Activated B cell treated with CpG ODN at 0.5 μM for 24 hours (primary cell): ENCODE measurements at regions not wholly inside any gene's neighbourhood (a gene's known extent, or its start where the extent isn't known, plus 50 kb on each side); places are given as distances from the start of the nearest gene placed in this dataset.
A peak's percentile ranks its signal among the peaks of the same experiment; 100 is the strongest.
"Not testable (repeated sequence)": the region's sequence is repeated elsewhere in the genome, so short reads cannot be mapped to it uniquely, and the experiment has no call there.

Experiments used
- ATAC-seq: fragments of 200-7000 bp; cut with Tn5 transposase; one replicate; pipeline ENCODE4 v1.10.0; 2021; ENCODE audit warnings: low read depth, mild to moderate bottlenecking, moderate library complexity
- CTCF ChIA-PET: fragments of 350-600 bp; sonication (Branson Sonifier 250); formaldehyde crosslinking; loops from one replicate; lab custom pipeline; 2021; ENCODE audit warnings: antibody characterized with exemption; lab: Charles Lee
- POLR2A ChIA-PET: fragments of 350-600 bp; sonication (Branson Sonifier 250); formaldehyde crosslinking; loops from one replicate; lab custom pipeline; 2021; ENCODE audit warnings: antibody characterized with exemption; lab: Charles Lee
- DNase-seq: peaks from one replicate; pipeline ENCODE4 v3.0.0; 2022
- H3K27ac Mint-ChIP-seq: one replicate; pipeline ENCODE4 v1.8.0; 2020; ENCODE audit warnings: mixed read lengths
- H3K27me3 Mint-ChIP-seq: one replicate; pipeline ENCODE4 v1.8.0; 2021; ENCODE audit warnings: mixed read lengths
- H3K36me3 Mint-ChIP-seq: one replicate; pipeline ENCODE4 v1.8.0; 2021; ENCODE audit warnings: low read depth, mixed read lengths
- H3K4me1 Mint-ChIP-seq: one replicate; pipeline ENCODE4 v1.8.0; 2021; ENCODE audit warnings: mixed read lengths
- H3K4me3 Mint-ChIP-seq: one replicate; pipeline ENCODE4 v1.8.0; 2020; ENCODE audit warnings: mild to moderate bottlenecking, mixed read lengths
- H3K9me3 Mint-ChIP-seq: one replicate; pipeline ENCODE4 v1.8.0; 2020; ENCODE audit warnings: mixed read lengths
- CTCF ChIP-seq: fragments of 200-600 bp; IDR thresholded peaks from one replicate; pipeline ENCODE4 v1.8.0; 2022; ENCODE audit warnings: antibody characterized with exemption, mild to moderate bottlenecking
- intact Hi-C: fragments of 100-400 bp; cut with micrococcal nuclease; formaldehyde crosslinking; loops from one replicate; pipeline ENCODE4 v1.15.1; 2024

GRCh38 chr2:196294516-196294909, 123.1 kb upstream of the STK17B start:
- ATAC-seq (no peak), DNase-seq (no peak)
- no peak overlapping the region for H3K27ac Mint-ChIP-seq
- CTCF ChIA-PET = interaction anchor here (1.3 kb wide), 1 partner anchor 42 kb away, joined by 4 read pairs; no protein-coding TSS in a partner anchor
- H3K4me3 Mint-ChIP-seq = no peak overlapping the region
- no peaks in the 10 kb centered on the region for H3K27me3 Mint-ChIP-seq
- H3K9me3 Mint-ChIP-seq = no peaks in the 10 kb centered on the region
- intact Hi-C loops = loop anchor here (5.0 to 10.0 kb wide), 3 partner anchors 343 to 1480 kb away; partner anchors contain the start of gene CCDC150
- POLR2A ChIA-PET = no interaction called here
- H3K4me1 Mint-ChIP-seq = peaks cover 34% of the 10 kb centered on the region
- no peaks in the 10 kb centered on the region for H3K36me3 Mint-ChIP-seq
- no peak for TF ChIP-seq CTCF

- H3K4me1 Mint-ChIP-seq = peaks cover 32% of the 10 kb centered on the region
- no peak for DNase-seq
- H3K9me3 Mint-ChIP-seq = no peaks in the 10 kb centered on the region
- ATAC-seq = no peak
- no peak overlapping the region for H3K4me3 Mint-ChIP-seq
- peak overlapping the region; percentile 37 for H3K27ac Mint-ChIP-seq
- POLR2A ChIA-PET = no interaction called here
- CTCF ChIA-PET = interaction anchor here (0.6 to 1.3 kb wide), 2 partner anchors 42 to 734 kb away, joined by 4 read pairs; no protein-coding TSS in a partner anchor
- H3K27me3 Mint-ChIP-seq = no peaks in the 10 kb centered on the region
- H3K36me3 Mint-ChIP-seq = no peaks in the 10 kb centered on the region
- no peak for TF ChIP-seq CTCF
- intact Hi-C loops = loop anchor here (5.0 to 10.0 kb wide), 5 partner anchors 462 to 2002 kb away; no protein-coding TSS in a partner anchor
Observed at GRCh38 chr2:196295005-196295404, 123.6 kb upstream of the STK17B start.

GRCh38 chr2:196298106-196298723, 126.8 kb upstream of the STK17B start:
- intact Hi-C loops = loop anchor here (1.0 to 10.0 kb wide), 7 partner anchors 39 to 1999 kb away; no protein-coding TSS in a partner anchor

GRCh38 chr2:196307775-196308305, 136.5 kb upstream of the STK17B start:
- no peak for TF ChIP-seq CTCF
- no peak overlapping the region for H3K27ac Mint-ChIP-seq
- H3K4me3 Mint-ChIP-seq = no peak overlapping the region
- no peak for ATAC-seq
- CTCF ChIA-PET = no interaction called here
- H3K36me3 Mint-ChIP-seq = no peaks in the 10 kb centered on the region
- H3K9me3 Mint-ChIP-seq = no peaks in the 10 kb centered on the region
- POLR2A ChIA-PET = no interaction called here
- intact Hi-C loops = no loop called here
- H3K4me1 Mint-ChIP-seq = peaks cover 4% of the 10 kb centered on the region
- H3K27me3 Mint-ChIP-seq = no peaks in the 10 kb centered on the region
- DNase-seq = no peak

More at GRCh38 chr2:196298106-196298723, 126.8 kb upstream of the STK17B start:
- not testable (repeated sequence) for H3K9me3 Mint-ChIP-seq, H3K4me1 Mint-ChIP-seq, DNase-seq, H3K4me3 Mint-ChIP-seq, H3K36me3 Mint-ChIP-seq, H3K27me3 Mint-ChIP-seq, H3K27ac Mint-ChIP-seq, ATAC-seq
- ChIA-PET CTCF (interaction anchor here (0.6 to 3.2 kb wide), 12 partner anchors 12 to 230 kb away, joined by 3 to 25 read pairs (median 3); partner anchors contain the start of gene DNAH7), POLR2A (interaction anchor here (1.0 kb wide), 1 partner anchor 22 kb away, joined by 3 read pairs; no protein-coding TSS in a partner anchor)
- TF ChIP-seq CTCF = peak; percentile 42

GRCh38 chr2:196309691-196310090, 138.3 kb upstream of the STK17B start:
- DNase-seq (no peak), ATAC-seq (no peak)
- TF ChIP-seq CTCF = no peak
- no peaks in the 10 kb centered on the region for H3K4me1 Mint-ChIP-seq
- H3K4me3 Mint-ChIP-seq = no peak overlapping the region
- POLR2A ChIA-PET = no interaction called here
- no peak overlapping the region for H3K27ac Mint-ChIP-seq
- intact Hi-C loops = no loop called here
- H3K27me3 Mint-ChIP-seq = no peaks in the 10 kb centered on the region
- no peaks in the 10 kb centered on the region for H3K9me3 Mint-ChIP-seq
- H3K36me3 Mint-ChIP-seq = no peaks in the 10 kb centered on the region
- CTCF ChIA-PET = no interaction called here
